Limb (tissue), 2 donors: ENCODE measurements at regions not wholly inside any gene's neighbourhood (a gene's known extent, or its start where the extent isn't known, plus 50 kb on each side); places are given as distances from the start of the nearest gene placed in this dataset.

Experiments
- DNase-seq, 2 donors: peaks; one replicate each; pipeline ENCODE4 v3.0.0-alpha.2; 2016; ENCODE audit errors: extremely low spot score in 2 of 2

DNA sequence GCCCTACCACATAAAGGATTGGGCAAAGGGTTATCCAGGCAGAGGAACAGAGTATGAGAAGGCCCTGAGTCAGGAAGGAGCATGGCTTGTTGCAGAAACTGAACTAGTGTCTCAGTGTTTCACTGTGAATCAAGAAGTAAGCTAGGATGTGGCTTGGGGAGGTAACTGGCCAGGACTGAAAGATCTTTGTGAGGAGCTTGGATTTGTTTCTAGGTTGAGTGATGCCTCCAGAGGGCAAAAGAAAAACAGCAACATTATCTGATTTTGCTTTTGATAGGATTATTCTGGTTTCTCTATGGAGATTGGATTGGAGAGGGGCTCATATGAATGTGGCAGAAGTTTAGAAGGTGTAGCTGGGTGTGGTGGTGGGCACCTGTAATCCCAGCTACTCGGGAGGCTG is 137.9 kb upstream of the HDAC9 start:
- no peak for DNase-seq

GRCh38 chr7:18361756-18362155 is 133.8 kb upstream of the HDAC9 start:
- peak; percentile 51 to 60 for DNase-seq

- DNase-seq = no peak
These were observed 131.7 kb upstream of the HDAC9 start for GRCh38 chr7:18363751-18364380.

DNA sequence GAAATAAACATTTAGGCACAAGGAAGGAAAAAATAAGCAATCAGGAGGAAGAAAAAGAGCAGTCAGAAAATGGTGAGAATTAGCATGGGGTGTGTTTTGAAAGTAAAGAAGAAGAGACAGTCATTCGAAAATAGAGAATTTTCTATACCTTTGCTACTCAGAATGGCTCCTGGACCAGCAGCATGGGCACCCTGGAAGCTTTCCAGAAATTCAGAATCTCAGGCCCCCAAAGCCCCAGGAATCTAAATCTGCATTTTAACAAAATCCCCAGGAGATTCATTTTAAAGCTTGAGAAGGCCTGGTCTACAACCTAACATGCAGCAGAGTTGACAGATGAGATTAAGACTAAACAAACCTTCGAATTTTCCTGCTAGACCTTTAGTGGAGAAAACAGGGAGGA is 131.2 kb upstream of the HDAC9 start:
- DNase-seq = no peak

DNA sequence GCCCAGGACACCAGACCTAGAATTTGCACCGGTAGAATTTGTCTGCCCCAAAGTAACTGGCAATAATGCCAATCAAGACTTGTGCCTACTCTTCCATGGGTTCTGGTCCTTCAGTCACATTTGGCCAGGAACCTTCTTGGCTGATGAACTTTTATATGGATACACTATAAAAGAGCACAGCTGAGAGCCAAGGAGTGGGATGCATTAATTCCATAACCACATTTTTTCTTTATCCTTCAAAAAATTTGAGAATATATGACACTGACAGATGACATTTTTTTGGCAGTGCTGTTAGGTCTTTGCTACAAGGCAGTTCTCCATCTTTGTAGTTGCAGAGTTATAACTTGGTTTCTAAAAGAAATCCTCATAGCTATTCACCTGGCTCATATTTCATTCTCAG is 129.2 kb upstream of the HDAC9 start:
- DNase-seq = no peak

- no peak for DNase-seq
These were observed 126.5 kb upstream of the HDAC9 start for GRCh38 chr7:18369011-18369410.

DNA sequence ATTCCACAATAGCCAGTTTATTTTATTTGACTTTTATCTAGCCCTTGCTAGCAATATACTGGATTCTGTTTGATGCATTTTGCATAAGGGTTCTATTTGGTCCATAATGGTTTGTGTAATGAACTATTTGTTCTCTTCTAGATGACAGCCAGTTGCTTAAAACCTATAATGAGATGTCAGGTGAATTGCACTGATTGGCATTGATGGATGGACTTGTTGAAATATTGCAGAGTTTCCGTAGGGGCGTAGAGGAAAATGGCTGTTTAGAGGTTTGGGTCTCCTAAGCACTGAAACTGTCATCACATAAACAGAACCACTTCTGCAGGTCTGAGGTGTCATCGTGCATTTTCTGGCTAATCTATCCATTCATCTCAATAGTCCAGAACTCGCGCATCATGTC is 124.9 kb upstream of the HDAC9 start:
- DNase-seq = no peak

- DNase-seq = no peak
These were observed 116.5 kb upstream of the HDAC9 start for GRCh38 chr7:18378989-18379605.

GRCh38 chr7:18384491-18385143 is 110.9 kb upstream of the HDAC9 start:
- DNase-seq = no peak

DNA sequence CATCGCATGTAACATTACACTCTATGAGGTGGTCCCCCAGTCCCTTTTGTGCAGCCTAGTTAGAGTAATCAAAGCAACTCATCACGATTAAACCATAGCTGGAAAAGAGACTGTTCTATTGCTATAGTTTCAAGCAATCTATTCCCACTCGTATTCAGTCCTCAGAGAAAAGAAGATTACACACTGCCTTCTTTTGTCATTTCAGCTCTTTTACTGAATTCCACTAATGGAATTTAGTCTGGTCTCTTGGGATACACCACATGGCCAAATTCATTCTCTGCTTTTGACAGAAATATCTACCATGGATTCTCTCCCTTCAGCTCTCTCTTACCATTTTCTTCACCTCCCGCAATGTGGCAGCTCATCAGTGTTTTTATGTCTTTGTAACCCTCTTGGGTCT is 108.9 kb upstream of the HDAC9 start:
- DNase-seq = no peak

DNA sequence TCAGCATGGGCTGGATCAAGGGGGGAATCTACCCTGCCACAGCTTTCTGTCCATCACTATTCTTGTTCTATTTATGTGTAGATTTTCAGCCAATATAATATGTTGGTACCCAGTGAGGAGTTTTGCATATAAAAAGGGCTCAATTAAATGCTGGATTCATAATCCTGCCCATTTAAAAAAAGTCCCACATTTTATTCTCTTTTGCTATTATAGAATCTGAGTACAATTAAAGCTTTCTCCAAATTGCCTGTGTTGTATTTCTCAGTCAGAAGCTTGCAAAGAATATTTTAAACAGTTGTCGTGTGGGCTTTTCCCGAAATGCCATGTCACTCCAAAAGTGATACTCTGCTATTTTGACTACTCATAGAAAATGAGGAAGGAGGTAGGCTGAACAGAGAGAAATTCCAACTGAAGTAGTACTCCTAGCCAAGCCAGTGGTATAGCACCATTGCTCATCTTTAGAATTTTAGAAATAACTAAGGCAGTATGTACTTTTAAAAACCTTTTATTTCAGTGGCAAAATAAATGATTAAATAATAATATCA is 108.3 kb upstream of the HDAC9 start:
- no peak for DNase-seq

DNA sequence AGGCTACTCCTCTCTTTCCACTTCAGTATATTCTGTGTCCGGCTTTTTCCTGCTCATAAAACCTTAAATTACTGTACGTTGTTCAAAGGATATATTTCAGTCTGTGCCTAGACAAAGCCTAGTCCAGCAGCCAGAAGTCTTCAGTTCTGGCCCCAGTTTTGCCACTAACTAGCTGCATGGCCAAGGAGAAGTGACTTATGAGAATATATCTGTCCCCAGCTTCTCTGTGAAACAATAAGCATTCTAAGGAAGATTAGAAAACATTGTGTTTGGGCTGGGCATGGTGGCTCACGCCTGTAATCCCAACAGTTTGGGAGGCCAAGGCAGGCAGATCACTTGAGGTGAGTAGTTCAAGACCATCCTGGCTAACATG is 105.0 kb upstream of the HDAC9 start:
- no peak for DNase-seq

GRCh38 chr7:18393465-18394118 is 102.0 kb upstream of the HDAC9 start:
- no peak for DNase-seq

GRCh38 chr7:18395868-18396267 is 99.7 kb upstream of the HDAC9 start:
- no peak for DNase-seq

DNA sequence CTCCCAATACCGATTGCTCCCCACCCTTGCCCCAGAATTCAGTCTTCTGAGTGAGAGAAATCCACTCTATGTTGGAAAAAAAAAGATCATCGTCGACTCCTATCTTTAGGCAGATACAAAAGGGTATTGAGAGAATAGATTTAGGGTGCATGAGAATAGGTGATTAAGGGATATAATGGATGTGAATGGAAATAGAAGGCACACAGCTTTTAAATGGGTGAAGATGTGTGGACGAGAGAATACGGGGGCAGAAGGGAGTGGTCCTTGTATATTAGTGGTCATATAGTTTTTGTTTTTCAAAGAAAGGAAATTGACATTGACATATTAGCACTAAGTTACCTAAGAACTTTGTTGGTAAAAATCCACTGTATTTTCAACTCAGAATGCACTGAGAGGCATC is 98.6 kb upstream of the HDAC9 start:
- no peak for DNase-seq

- DNase-seq = no peak
These were observed 95.9 kb upstream of the HDAC9 start for GRCh38 chr7:18399436-18400235.

DNA sequence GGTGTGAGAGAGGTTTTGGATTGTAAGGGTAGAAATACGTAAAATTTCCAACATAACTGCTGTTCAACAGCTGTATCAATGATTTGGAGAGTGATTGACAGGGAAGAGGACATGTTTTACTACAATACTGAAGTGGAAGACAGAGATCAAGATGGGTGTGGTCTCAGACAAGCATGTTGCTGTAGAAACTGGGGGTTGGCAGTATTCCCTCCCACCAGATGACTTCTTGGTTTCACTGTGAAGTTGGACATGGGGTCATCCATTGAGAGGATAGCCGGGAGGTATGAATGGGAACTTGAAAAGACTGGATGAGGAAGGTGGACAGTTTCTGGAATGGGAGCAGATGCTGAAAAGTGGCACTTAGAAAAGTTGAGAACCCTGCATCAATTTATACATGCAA is 95.3 kb upstream of the HDAC9 start:
- DNase-seq = no peak

- no peak for DNase-seq
These were observed 94.8 kb upstream of the HDAC9 start for GRCh38 chr7:18400726-18401125.

- DNase-seq = no peak
These were observed 93.8 kb upstream of the HDAC9 start for GRCh38 chr7:18401757-18402156.

- DNase-seq = no peak
These were observed 92.9 kb upstream of the HDAC9 start for GRCh38 chr7:18402488-18403183.

GRCh38 chr7:18405726-18406125 is 89.8 kb upstream of the HDAC9 start:
- no peak for DNase-seq
